CD4-positive, alpha-beta T cell treated with Interleukin-4 for 4 hours (primary cell): ENCODE measurements at regions not wholly inside any gene's neighbourhood (a gene's known extent, or its start where the extent isn't known, plus 50 kb on each side); places are given as distances from the start of the nearest gene placed in this dataset.
"Not testable (repeated sequence)": the region's sequence is repeated elsewhere in the genome, so short reads cannot be mapped to it uniquely, and the experiment has no call there.

Experiments used
- DNase-seq: peaks from one replicate; pipeline ENCODE4 v3.0.0-alpha.2; 2020

DNA sequence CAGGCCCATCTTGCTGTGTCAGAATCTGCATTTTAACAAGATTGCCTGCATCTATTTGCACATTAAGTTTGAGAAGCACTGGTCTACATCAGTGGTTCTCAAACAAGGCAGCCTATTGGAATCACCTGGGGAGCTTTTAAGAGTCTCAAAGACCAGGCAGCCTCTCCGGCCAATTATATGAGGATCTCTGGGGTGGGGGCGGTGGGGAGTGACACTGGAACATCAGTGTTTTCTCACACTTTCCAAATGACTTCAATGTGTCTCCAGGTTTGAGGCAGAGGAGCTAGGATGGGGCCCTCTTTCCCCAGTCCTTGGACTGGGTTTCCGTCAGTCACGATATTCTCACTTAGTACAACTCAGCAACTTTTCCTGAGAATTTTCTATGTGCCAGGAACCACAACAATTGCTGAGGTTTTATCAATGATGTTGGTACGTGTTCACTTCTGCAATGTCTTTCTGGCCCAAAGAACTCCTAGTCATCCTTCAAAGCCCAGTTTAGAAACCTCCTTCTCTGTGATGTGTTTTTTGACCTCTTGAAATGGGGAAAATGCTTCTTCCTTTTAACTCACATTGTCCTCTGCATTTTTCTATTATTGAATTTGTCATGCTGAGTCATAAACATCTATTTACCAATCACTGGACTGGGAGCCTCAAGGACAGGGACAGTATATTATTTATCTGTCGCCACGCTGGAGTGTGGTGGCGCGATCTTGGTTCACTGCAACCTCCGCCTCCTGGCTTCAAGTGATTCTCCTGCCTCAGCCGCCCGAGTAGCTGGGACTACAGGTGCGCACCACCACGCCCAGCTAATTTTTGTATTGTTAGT, 130.9 kb downstream of the MYCN start:
- DNase-seq: no peak

- DNase-seq: no peak
Measured at GRCh38 chr2:16070648-16070971, 130.3 kb downstream of the MYCN start.

- no peak for DNase-seq
Measured at GRCh38 chr2:16069933-16070647, 129.7 kb downstream of the MYCN start.

DNA sequence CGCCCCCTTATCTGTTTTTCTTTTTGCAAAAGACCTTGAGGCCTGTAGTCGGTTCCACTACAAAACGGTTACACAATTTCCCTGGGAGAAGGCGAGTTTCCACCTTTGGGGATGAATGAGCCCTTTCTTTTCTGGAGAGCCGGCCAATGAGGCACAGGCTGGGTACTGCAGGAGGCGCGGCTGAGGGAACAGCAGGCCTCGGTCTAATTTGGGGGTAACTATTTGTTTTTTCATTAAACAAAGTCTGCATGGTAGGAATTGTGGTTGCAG, 129.2 kb downstream of the MYCN start:
- no peak for DNase-seq

DNA sequence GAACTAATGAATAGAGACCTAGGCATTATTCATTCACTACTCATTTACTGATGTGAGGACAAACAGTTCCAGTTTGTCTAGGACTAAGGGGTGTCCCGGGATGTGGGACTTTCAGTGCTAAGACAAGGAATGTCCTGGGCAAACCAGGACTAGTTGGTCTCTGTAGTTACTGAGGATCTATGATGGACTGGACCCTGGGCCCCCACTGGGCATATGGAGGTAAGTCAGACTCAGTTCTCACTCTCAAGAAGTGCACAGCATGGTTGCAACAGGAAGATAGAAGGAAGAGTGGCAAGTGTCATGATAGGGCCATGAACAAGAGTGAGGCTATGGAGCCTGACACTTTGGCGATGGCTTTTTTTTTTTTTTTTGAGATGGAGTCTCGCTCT, 128.2 kb downstream of the MYCN start:
- DNase-seq: no peak

GRCh38 chr2:16067866-16068551, 127.7 kb downstream of the MYCN start:
- DNase-seq: no peak

DNA sequence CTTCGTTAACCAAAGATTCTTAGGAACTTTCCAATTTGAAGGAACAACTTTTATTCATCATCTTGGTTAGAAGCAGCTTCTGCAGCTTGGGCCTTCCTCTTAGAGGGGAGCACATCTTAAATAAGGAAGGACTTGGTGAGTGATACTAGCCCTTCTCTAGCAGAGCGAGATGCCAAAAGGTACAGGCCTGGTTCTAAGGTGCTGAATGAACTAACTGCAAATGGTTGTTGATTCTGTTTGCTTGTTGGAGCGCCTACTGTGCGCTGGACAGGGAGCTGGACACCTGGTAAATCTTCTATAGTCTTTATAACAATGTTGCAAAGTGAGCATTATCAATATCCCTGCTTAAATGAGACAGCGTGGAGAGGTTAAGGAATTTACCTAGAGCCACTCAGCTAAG, 127.1 kb downstream of the MYCN start:
- no peak for DNase-seq

DNA sequence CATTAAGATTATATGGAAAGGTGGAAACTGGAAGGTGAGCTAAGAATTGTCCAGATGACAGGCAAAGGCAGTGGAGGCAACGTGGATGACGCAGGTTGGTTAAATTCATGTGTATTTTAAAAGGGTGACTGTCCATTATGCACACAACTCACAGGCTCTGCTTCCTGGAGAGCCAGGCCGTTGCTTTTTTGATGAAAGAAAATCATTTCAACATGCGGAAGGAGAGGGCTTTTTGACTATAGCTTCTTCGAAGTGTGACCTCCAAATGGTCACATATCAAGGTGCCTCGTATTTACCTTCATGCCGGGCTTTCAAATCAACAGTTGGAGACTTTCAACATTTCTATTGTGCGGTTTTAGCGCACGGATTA, 126.7 kb downstream of the MYCN start:
- no peak for DNase-seq

DNA sequence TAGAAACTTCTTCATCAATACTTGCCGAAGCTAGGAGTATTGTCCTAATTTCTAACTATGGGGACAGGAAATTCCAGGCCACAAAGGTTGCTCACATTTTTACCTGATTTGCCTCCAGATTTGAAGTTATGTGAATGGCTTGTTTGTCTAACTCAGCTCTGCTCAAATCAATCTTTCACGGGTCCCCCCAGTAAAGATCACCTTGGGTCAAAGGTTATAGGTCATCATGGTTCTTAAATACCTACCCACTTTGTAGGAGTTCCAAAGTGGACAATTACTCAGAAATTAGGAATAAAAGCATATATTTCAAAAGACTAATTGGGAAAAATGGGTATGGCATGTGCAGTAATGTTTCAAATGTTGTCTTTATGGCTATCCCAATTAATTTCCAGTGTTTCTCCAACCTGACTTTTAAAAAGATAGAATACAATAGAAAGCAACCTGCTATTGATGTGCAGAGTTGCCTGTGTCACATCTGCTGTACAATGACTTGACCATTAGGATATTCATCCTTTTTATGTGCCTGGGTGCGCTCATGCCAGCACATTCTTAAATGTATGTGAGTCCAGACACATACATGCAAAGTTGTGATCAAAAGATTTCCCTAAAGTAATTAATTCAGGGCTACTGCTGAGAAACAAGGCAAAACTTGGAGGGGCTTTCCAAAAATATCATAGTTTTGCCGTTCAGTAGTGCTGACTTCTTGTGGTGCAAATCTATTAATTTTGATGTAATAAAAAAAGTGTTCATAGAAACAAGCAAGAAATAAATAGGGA, 126.1 kb downstream of the MYCN start:
- no peak for DNase-seq

DNA sequence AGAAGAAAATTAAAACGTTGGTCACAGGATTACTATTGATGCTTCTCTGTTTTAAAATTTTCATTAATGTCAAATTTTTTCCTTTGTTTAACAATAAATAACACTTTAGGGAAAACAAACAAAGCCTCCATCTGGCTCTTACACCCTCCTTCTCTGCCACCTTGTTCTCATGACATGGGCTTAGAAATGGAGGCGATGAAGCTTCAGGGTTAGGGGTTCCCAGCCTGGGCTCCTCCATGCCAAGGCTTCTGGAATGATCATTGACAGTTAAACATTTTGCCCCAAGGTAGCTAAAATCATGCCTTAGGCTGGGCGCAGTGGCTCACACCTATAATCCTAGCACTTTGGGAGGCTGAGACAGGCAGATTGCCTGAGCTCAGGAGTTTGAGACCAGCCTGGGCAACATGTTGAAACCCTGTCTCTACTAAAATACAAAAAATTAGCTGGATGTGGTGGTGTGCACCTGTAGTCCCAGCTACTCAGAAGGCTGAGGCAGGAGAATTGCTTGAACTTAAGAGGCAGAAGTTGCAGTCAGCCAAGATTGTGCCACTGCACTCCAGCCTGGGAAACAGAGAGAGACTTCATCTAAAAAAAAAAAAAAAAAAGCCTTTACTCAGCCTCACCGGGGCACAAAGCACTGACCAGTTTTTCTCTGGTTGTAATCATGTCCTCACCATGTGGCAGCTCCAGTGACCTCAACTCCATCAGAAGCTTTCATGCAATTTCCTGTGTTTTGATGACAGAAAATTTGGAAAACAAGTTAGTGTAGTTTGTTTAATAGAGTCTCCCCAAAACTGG, 125.1 kb downstream of the MYCN start:
- not testable (repeated sequence) for DNase-seq

DNA sequence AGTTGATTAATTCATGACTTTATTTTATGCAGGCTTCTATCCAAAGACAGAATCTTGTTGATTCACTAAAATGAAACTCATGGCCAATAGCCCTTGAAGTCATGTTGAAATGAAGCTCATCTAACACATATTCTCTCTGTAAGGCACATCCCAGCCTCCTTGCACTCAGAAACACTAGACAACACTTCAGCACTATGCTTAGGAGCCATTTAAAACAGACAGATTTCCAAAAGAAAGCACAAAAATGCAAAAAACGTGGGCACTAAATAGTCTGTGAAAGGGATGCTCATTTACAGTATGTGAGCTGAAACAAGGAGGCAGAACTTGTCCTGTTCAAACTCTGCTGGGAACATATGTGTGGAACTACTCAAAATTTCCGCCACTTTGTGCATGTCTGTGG, 124.4 kb downstream of the MYCN start:
- no peak for DNase-seq

DNA sequence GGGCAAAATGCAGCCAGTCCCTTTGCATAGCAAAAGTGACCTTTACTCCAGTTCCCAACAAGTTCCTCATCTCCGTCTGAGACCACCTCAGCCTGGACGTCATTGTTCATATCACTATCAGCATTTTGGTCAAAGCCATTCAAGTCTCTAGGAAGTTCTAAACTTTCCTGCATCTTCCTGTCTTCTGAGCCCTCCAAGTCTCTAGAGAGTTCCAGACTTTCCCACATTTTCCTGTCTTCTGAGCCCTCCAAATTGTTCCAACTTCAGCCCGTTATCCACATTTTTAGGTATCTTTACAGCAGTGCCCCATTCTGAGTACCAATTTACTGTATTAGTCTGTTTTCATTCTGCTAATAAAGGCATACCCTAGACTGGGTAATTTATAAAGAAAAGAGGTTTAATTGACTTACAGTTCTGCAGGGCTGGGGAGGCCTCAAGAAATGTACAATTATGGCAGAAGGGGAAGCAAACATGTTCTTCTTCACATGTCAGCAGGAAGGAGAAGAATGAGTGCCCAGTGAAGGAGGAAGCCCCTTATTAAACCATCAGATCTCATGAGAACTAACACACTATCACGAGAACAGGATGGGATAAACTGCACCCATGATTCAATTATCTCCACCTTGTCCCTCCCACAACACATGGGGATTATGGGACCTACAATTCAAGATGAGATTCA, 123.7 kb downstream of the MYCN start:
- no peak for DNase-seq

DNA sequence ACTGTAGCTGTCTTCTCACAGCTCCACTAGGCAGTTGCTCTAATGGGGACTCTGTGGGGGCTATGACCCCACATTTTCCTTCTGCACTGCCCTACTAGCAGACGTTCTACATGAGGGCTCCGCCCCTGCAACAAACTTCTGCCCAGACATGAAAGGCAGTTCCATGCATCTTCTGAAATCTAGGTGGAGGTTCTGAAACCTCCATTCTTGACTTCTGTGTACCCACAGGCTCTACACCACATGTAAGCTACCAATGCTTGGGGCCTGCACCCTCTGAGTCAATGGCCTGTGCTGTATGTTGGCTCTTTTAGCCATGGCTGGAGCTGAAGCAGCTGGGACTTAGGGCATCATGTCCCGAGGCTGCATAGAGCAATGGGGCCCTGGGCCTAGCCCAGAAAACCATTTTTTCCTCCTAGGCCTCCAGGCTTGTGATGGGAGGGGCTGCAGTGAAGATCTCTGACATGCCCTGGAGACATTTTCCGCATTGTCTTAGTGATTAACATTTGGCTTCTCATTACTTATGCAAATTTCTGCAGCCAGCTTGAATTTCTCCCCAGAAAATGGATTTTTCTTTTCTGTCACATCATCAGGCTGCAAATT, 123.0 kb downstream of the MYCN start:
- DNase-seq: no peak

- no peak for DNase-seq
Measured at GRCh38 chr2:16062471-16063250, 122.3 kb downstream of the MYCN start.

DNA sequence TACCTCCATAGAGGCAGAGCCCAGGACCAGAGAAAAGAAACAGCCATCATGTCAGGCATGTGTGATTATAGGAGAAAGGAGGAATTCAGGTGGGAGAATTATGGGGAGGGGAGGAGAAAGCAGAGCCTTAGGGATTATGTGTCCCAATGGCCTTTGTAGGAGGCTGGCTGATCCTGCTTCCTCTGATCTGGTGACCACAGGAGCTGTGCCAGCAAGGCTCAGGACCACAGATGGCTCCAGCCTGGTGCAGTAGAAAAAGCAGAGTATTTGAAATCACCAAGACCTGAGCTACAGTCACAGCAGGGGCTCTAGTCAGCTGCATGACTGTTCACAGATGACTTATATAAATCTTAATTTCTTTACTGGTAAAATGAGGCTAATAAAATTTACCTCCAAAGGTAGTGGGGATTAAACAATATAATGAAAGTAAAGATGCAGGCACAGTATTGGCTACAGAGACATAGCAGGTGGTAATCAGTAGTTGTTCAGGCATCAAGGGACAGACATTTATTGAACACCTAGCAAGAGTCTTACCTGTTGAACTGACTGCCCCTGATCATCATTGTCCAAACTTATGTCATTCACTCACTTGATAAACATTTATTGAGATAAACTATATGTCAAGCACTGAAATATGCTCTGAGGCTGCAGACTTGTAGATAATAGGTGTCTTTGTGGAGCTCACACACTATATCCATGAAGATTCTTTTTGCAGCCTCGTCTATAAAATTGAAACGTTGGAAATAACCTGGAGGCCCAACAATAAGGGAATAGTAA, 121.3 kb downstream of the MYCN start:
- no peak for DNase-seq

- no peak for DNase-seq
Measured at GRCh38 chr2:16060936-16061338, 120.6 kb downstream of the MYCN start.

DNA sequence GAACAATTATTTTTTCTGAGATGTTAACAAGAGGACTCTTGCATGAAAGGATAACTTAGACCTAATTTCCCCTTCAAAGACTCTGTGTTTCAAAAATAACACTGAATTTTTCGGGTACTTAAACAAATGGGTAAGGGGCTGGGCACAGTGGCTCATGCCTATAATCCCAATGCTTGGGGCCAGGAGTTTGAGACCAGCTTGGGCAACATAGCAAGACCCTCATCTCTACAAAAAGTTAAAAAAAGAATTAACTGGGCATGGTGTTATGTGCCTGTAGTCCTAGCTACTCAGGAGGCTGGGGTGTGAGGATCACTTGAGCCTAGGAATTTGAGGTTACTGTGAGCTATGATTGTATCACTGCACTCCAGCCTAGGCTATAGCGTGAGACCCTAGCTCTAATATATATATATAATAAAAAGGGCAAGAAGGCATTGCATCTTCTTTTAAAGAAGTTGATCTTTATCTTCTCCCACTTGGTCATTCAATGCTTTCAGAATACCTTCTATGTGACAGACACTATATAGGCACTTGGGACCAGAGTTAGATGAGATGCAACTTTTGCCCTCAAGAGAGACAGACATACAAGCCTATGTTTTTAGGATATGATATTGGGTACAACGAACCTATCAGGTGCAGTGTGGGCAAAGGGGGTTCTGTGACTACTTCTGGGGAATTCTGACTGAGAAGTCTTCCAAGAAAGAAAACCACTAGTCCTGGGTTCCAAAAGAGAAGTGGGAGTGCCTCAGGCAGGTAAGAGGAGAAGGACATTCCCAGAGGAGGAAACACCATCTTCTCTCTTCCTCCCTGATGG, 120.0 kb downstream of the MYCN start:
- DNase-seq: no peak

DNA sequence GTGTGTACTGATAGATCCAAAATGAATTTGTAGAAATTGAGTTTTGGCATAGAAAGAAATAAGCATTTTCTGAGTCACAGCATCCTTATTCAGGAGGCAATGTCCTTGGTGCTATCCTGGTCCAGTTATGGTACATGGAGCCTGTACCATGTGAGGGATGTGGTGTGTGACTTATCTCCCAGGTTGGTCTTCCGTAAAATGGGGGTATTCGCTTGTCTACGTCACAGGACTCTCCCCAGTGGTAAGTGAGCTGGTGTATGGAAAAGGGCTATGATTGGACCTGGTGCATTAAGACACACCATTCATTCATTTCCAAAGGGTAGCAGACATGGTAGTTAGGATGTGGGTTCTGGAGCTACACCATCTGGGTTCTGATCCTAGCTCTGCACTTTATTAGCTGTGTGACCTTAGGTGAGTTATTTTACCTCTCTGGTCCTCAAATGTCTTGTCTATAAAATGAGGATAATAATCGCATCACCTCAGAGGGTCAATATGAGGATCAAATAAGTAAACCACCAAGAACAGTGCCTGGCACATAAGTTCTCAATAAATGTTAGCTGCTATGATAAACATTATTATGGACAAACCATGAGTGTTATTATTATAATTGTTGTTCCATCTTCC, 119.2 kb downstream of the MYCN start:
- DNase-seq: no peak
